HepG2 (cell line): ENCODE measurements at regions not wholly inside any gene's neighbourhood (a gene's known extent, or its start where the extent isn't known, plus 50 kb on each side); places are given as distances from the start of the nearest gene placed in this dataset.
A peak's percentile ranks its signal among the peaks of the same experiment; 100 is the strongest.

Experiments
- ATAC-seq: fragments of 200-7000 bp; cut with Tn5 transposase; 3 replicates; pipeline ENCODE4 v1.9.1; 2020; ENCODE audit warnings: mild to moderate bottlenecking, moderate library complexity
- BruUV-seq: library from RNA; stranded (reverse); fragments of 400-500 nt; replicated peaks from 2 replicates; lab custom pipeline; 2021; lab: Mats Ljungman, UMichigan
- CTCF ChIA-PET: fragments of 300-600 bp; formaldehyde crosslinking; extraction: SDS; loops from one replicate; lab custom pipeline; 2021; ENCODE audit warnings: low total read pairs, inconsistent platforms, low intra/inter-chr PET ratio; lab: Yijun Ruan, JAX
- POLR2A ChIA-PET: fragments of 350-600 bp; sonication (Branson Sonifier 250); formaldehyde crosslinking; loops from one replicate; lab custom pipeline; 2020; ENCODE audit warnings: antibody characterized with exemption, inconsistent platforms; lab: Yijun Ruan, JAX
- DNase-seq: peaks from one replicate; pipeline ENCODE4 v3.0.0-alpha.2; 2015; ENCODE audit warnings: low spot score
- FAIRE-seq: peaks from 3 replicates; lab custom pipeline; 2011; peaks lifted over from hg19 to GRCh38; lab: Jason Lieb, UNC
- H2AFZ ChIP-seq: one replicate; pipeline ENCODE4 v1.6.1; 2011; ENCODE audit warnings: low read length, inconsistent platforms
- H3K27ac ChIP-seq: fragments of 300-600 bp; 3 replicates; pipeline ENCODE4 v1.8.0; 2011; ENCODE audit warnings: mixed run types, mild to moderate bottlenecking, mixed read lengths, low read length, inconsistent platforms; ENCODE audit not compliant: insufficient read depth; ENCODE audit errors: extremely low read length
- H3K27me3 ChIP-seq, 2 experiments: fragments of 200-600 bp in 1 of 2; 2 replicates in 1 of 2; 3 replicates in 1 of 2; pipeline versions ENCODE4 v1.6.0 to v1.8.0; 2011; ENCODE audit warnings: low read length in 2 of 2, mild to moderate bottlenecking in 2 of 2, moderate library complexity in 2 of 2, inconsistent platforms in 1 of 2; ENCODE audit not compliant: insufficient read depth in 2 of 2, control insufficient read depth in 1 of 2
- H3K36me3 ChIP-seq, 2 experiments: fragments of 200-600 bp in 1 of 2; replicated peaks in 1 of 2; 2 replicates in 1 of 2; 3 replicates in 1 of 2; pipeline versions ENCODE4 v1.5.1 to v1.8.0; 2011; ENCODE audit warnings: low read length in 2 of 2, inconsistent platforms in 1 of 2; ENCODE audit not compliant: insufficient read depth in 2 of 2, control insufficient read depth in 1 of 2
- H3K4me1 ChIP-seq: 2 replicates; pipeline ENCODE4 v1.5.1; 2012; ENCODE audit warnings: low read length, inconsistent platforms; ENCODE audit not compliant: insufficient read depth
- H3K4me2 ChIP-seq: 2 replicates; pipeline ENCODE4 v1.6.0; 2011; ENCODE audit warnings: low read depth, low read length, inconsistent platforms
- H3K4me3 ChIP-seq, 3 experiments: fragments of 200-600 bp in 1 of 3; sonication (generic), shearing (Covaris generic) in 1 of 3; replicated peaks in 1 of 3; 2 replicates each; pipeline ENCODE4 v1.5.1; 2011 to 2016; ENCODE audit warnings: low read length in 3 of 3, inconsistent platforms in 2 of 3, low read depth in 2 of 3, mild to moderate bottlenecking in 2 of 3, control low read depth in 1 of 3, mixed read lengths in 1 of 3; ENCODE audit not compliant: insufficient read depth in 1 of 3
- H3K79me2 ChIP-seq: one replicate; pipeline ENCODE4 v1.6.1; 2011; ENCODE audit warnings: low read length, inconsistent platforms; ENCODE audit not compliant: insufficient read depth
- H3K9ac ChIP-seq: 2 replicates; pipeline ENCODE4 v1.6.0; 2011; ENCODE audit warnings: mild to moderate bottlenecking, low read depth, low read length, inconsistent platforms; ENCODE audit not compliant: insufficient read depth
- H3K9me3 ChIP-seq: 2 replicates; pipeline ENCODE4 v1.5.1; 2012; ENCODE audit warnings: mild to moderate bottlenecking, low read length
- H4K20me1 ChIP-seq: 2 replicates; pipeline ENCODE4 v1.6.0; 2011; ENCODE audit warnings: inconsistent platforms, mild to moderate bottlenecking, low read length, moderate library complexity; ENCODE audit not compliant: insufficient read depth
- ATF1 ChIP-seq: IDR thresholded peaks from 2 replicates; pipeline ENCODE4 v1.6.1; 2016; ENCODE audit warnings: mild to moderate bottlenecking, control low read depth
- BORCS8-MEF2B ChIP-seq: sonication (generic); formaldehyde crosslinking; IDR thresholded peaks from 2 replicates; pipeline ENCODE4 v1.8.0; 2022; ENCODE audit warnings: mild to moderate bottlenecking, missing genetic modification reagents
- GLI4 ChIP-seq: sonication (generic); formaldehyde crosslinking; IDR thresholded peaks from 2 replicates; pipeline ENCODE4 v1.5.1; 2020; ENCODE audit warnings: missing genetic modification reagents, mild to moderate bottlenecking, moderate library complexity, borderline replicate concordance
- MAFF ChIP-seq: IDR thresholded peaks from 2 replicates; pipeline ENCODE4 v1.6.1; 2011; ENCODE audit warnings: low read depth, low read length, improper control_type of control experiment
- MAFK ChIP-seq, 2 experiments: IDR thresholded peaks in 1 of 2; conservative IDR thresholded peaks in 1 of 2; 2 replicates each; pipeline ENCODE4 v1.6.1; 2011; ENCODE audit warnings: improper control_type of control experiment in 2 of 2, low read length in 2 of 2
- MBD4 ChIP-seq: IDR thresholded peaks from 2 replicates; pipeline ENCODE4 v1.6.1; 2012; ENCODE audit warnings: low read length, inconsistent platforms, borderline replicate concordance
- NR2F6 ChIP-seq, 2 experiments: IDR thresholded peaks; 2 replicates each; pipeline ENCODE4 v1.6.1; 2016; ENCODE audit warnings: antibody characterized with exemption in 1 of 2, mild to moderate bottlenecking in 1 of 2
- PHF5A ChIP-seq: IDR thresholded peaks from one replicate; pipeline ENCODE4 v1.6.1; 2018; ENCODE audit warnings: low read depth, missing genetic modification reagents; ENCODE audit not compliant: unreplicated experiment
- SIN3A ChIP-seq: IDR thresholded peaks from 2 replicates; pipeline ENCODE4 v1.6.1; 2011; ENCODE audit warnings: low read depth, mild to moderate bottlenecking, control low read depth, low read length, borderline replicate concordance
- SP5 ChIP-seq: IDR thresholded peaks from 2 replicates; pipeline ENCODE4 v1.6.1; 2016; ENCODE audit warnings: low read depth, borderline replicate concordance
- XBP1 ChIP-seq: sonication (generic); formaldehyde crosslinking; IDR thresholded peaks from 2 replicates; pipeline ENCODE4 v1.5.0; 2020; ENCODE audit warnings: missing genetic modification reagents
- ZNF567 ChIP-seq: sonication (generic); formaldehyde crosslinking; IDR thresholded peaks from 2 replicates; pipeline ENCODE4 v1.8.1; 2023; ENCODE audit warnings: mild to moderate bottlenecking, missing genetic modification reagents, borderline replicate concordance
- in situ Hi-C: cut with HindIII; loops from 2 replicates; pipeline ENCODE4 v1.10.0; 2017; ENCODE audit warnings: low pct_unique_long_range_greater_than_20kb; ENCODE audit not compliant: extremely low pct_ligation_motif_present
- intact Hi-C: fragments of 100-400 bp; cut with micrococcal nuclease; formaldehyde crosslinking; loops from one replicate; pipeline ENCODE4 v1.10.0; 2022; ENCODE audit not compliant: unreplicated experiment
- TF ChIP-seq, protein P1 (sequence below): sonication (generic); formaldehyde crosslinking; IDR thresholded peaks from 2 replicates; pipeline ENCODE4 v1.8.0; 2022; ENCODE audit warnings: missing genetic modification reagents, low read depth, mild to moderate bottlenecking, borderline replicate concordance
- TF ChIP-seq, protein P2 (sequence below): sonication (generic); formaldehyde crosslinking; IDR thresholded peaks from 2 replicates; pipeline ENCODE4 v1.4.0; 2020; ENCODE audit warnings: mild to moderate bottlenecking, missing genetic modification reagents
- TF ChIP-seq, protein P3 (sequence below): sonication (generic); formaldehyde crosslinking; IDR thresholded peaks from 2 replicates; pipeline ENCODE4 v1.8.0; 2022; ENCODE audit warnings: missing genetic modification reagents, mild to moderate bottlenecking, moderate library complexity, borderline replicate concordance

DNA sequence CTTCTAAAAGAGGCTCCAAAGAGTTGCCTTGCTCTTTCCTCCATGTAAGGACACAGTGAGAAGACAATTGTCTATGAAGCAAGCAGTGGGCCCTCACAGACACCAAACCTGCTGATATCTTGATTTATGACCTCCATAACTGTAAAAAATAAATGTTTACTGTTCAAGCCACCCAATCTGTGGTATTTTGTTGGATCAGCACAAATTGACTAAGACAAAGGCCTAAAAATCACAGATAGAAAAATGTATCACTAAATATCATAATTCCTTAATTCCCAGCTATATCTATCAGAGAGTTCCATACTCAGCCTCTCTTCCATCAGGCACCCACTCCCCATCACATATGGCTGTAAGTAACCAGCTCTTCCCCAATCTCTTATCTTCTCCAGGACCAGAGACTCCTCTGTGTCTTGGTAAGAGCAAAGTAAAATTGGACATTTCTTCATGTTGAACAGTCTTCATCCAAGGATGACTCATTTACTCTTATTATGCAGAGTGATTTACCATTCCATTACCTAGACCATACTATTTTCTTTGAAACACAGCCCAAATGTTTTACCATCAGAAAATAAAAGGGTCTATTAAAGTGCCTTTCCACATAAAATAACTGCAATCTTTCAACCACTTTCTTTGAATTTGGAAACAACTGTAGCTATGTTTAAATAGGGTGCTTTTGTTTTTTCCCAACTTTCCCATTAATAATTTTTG lies 503.6 kb downstream of the MRPL39 start:
- Histone ChIP-seq H3K4me2 (no peak overlapping the region), H3K27ac (no peak overlapping the region), H3K36me3 (no peaks in the 10 kb centered on the region), H3K4me3 (no peak overlapping the region), H3K27me3 (no peaks in the 10 kb centered on the region), H2AFZ (no peak overlapping the region), H4K20me1 (no peaks in the 10 kb centered on the region), H3K9me3 (peaks cover 82% of the 10 kb centered on the region), H3K79me2 (no peaks in the 10 kb centered on the region), H3K4me1 (no peaks in the 10 kb centered on the region), H3K9ac (no peak overlapping the region)
- DNase-seq: no peak
- intact Hi-C loops: no loop called here
- BruUV-seq: no TSS peak
- FAIRE-seq: no peak
- in situ Hi-C loops: no loop called here
- CTCF ChIA-PET: no interaction called here
- POLR2A ChIA-PET: no interaction called here
- TF ChIP-seq SP5 (CRISPR knock-in tag): no peak
- peak; percentile 69 to 77 for TF ChIP-seq MAFK (conservative IDR thresholded peaks at IDR 0.05 in 1 of 2, IDR thresholded peaks at IDR 0.05 in 1 of 2; ENCODE audit: low read length in 2 of 2)
- TF ChIP-seq, protein P1, sequence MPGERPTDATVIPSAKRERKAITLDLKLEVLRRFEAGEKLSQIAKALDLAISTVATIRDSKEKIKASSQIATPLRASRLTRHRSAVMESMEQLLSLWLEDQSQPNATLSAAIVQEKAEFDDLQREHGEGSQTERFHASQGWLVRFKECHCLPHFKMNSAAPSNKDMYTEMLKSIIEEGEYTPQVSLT (CRISPR knock-in tag): no peak
- no peak for TF ChIP-seq GLI4 (CRISPR knock-in tag)
- no peak for TF ChIP-seq PHF5A
- TF ChIP-seq MAFF: peak; percentile 70
- TF ChIP-seq ZNF567 (CRISPR knock-in tag): no peak
- TF ChIP-seq, protein P2, sequence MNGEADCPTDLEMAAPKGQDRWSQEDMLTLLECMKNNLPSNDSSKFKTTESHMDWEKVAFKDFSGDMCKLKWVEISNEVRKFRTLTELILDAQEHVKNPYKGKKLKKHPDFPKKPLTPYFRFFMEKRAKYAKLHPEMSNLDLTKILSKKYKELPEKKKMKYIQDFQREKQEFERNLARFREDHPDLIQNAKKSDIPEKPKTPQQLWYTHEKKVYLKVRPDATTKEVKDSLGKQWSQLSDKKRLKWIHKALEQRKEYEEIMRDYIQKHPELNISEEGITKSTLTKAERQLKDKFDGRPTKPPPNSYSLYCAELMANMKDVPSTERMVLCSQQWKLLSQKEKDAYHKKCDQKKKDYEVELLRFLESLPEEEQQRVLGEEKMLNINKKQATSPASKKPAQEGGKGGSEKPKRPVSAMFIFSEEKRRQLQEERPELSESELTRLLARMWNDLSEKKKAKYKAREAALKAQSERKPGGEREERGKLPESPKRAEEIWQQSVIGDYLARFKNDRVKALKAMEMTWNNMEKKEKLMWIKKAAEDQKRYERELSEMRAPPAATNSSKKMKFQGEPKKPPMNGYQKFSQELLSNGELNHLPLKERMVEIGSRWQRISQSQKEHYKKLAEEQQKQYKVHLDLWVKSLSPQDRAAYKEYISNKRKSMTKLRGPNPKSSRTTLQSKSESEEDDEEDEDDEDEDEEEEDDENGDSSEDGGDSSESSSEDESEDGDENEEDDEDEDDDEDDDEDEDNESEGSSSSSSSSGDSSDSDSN (CRISPR knock-in tag): no peak
- TF ChIP-seq NR2F6 (IDR thresholded peaks at IDR 0.05): no peak
- no peak for TF ChIP-seq NR2F6 (CRISPR knock-in tag; IDR thresholded peaks at IDR 0.05)
- TF ChIP-seq, protein P3, sequence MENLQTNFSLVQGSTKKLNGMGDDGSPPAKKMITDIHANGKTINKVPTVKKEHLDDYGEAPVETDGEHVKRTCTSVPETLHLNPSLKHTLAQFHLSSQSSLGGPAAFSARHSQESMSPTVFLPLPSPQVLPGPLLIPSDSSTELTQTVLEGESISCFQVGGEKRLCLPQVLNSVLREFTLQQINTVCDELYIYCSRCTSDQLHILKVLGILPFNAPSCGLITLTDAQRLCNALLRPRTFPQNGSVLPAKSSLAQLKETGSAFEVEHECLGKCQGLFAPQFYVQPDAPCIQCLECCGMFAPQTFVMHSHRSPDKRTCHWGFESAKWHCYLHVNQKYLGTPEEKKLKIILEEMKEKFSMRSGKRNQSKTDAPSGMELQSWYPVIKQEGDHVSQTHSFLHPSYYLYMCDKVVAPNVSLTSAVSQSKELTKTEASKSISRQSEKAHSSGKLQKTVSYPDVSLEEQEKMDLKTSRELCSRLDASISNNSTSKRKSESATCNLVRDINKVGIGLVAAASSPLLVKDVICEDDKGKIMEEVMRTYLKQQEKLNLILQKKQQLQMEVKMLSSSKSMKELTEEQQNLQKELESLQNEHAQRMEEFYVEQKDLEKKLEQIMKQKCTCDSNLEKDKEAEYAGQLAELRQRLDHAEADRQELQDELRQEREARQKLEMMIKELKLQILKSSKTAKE: no peak
- TF ChIP-seq MBD4: no peak
- TF ChIP-seq SIN3A: no peak
- TF ChIP-seq XBP1 (CRISPR knock-in tag): no peak
- no peak for TF ChIP-seq ATF1
- TF ChIP-seq BORCS8-MEF2B: no peak
- ATAC-seq: no peak
